ENCODE measurements at regions not wholly inside any gene's neighbourhood (a gene's known extent, or its start where the extent isn't known, plus 50 kb on each side); places are given as distances from the start of the nearest gene placed in this dataset.

- no peaks in the 10 kb centered on the region for H3K36me3 ChIP-seq (ENCODE audit: control insufficient read depth, low read length)
- H3F3A ChIP-seq (ENCODE audit: control insufficient read depth, insufficient read depth), result no peaks in the 10 kb centered on the region
- H3K79me2 ChIP-seq (ENCODE audit: control insufficient read depth, low read length), result no peaks in the 10 kb centered on the region
- H3K4me3 ChIP-seq (ENCODE audit: low read length), result no peak overlapping the region
- peaks cover 23% of the 10 kb centered on the region for H3K27me3 ChIP-seq (ENCODE audit: control insufficient read depth, low read length)
- H3K9me2 ChIP-seq (replicated peaks; ENCODE audit: control insufficient read depth, low read length), result no peaks in the 10 kb centered on the region
- H3K9me3 ChIP-seq (ENCODE audit: control insufficient read depth, insufficient read depth, low read length), result no peaks in the 10 kb centered on the region
- H3K4me2 ChIP-seq (ENCODE audit: low read length), result no peak overlapping the region
- no peak for TF ChIP-seq EZH2phosphoT487 (IDR thresholded peaks at IDR 0.05; ENCODE audit: borderline replicate concordance, low read length)
- TF ChIP-seq CTCF (IDR thresholded peaks at IDR 0.05; ENCODE audit: low read depth, low read length, poor library complexity, severe bottlenecking), result no peak
- no peaks in the 10 kb centered on the region for H4K20me1 ChIP-seq (ENCODE audit: control insufficient read depth, insufficient read depth, low read depth, low read length)
- H3K4me1 ChIP-seq (ENCODE audit: control insufficient read depth, low read length), result no peaks in the 10 kb centered on the region
- no peak overlapping the region for H3K27ac ChIP-seq (ENCODE audit: low read depth, low read length)
These were observed 203.8 kb upstream of the HES1 start for GRCh38 chr3:193932136-193932535.

- TF ChIP-seq EZH2phosphoT487 (IDR thresholded peaks at IDR 0.05; ENCODE audit: borderline replicate concordance, low read length) (no peak), CTCF (IDR thresholded peaks at IDR 0.05; ENCODE audit: low read depth, low read length, poor library complexity, severe bottlenecking) (no peak)
- Histone ChIP-seq H3K36me3 (ENCODE audit: control insufficient read depth, low read length) (no peaks in the 10 kb centered on the region), H3F3A (ENCODE audit: control insufficient read depth, insufficient read depth) (no peaks in the 10 kb centered on the region), H3K4me2 (ENCODE audit: low read length) (no peak overlapping the region), H3K79me2 (ENCODE audit: control insufficient read depth, low read length) (no peaks in the 10 kb centered on the region), H3K9me2 (replicated peaks; ENCODE audit: control insufficient read depth, low read length) (no peaks in the 10 kb centered on the region), H4K20me1 (ENCODE audit: control insufficient read depth, insufficient read depth, low read depth, low read length) (no peaks in the 10 kb centered on the region), H3K4me1 (ENCODE audit: control insufficient read depth, low read length) (no peaks in the 10 kb centered on the region), H3K27me3 (ENCODE audit: control insufficient read depth, low read length) (peaks cover 27% of the 10 kb centered on the region), H3K9me3 (ENCODE audit: control insufficient read depth, insufficient read depth, low read length) (no peaks in the 10 kb centered on the region), H3K27ac (ENCODE audit: low read depth, low read length) (no peak overlapping the region), H3K4me3 (ENCODE audit: low read length) (no peak overlapping the region)
These were observed 203.4 kb upstream of the HES1 start for GRCh38 chr3:193932576-193932975.

- TF ChIP-seq CTCF (IDR thresholded peaks at IDR 0.05; ENCODE audit: low read depth, low read length, poor library complexity, severe bottlenecking), result no peak
- no peak for TF ChIP-seq EZH2phosphoT487 (IDR thresholded peaks at IDR 0.05; ENCODE audit: borderline replicate concordance, low read length)
- H4K20me1 ChIP-seq (ENCODE audit: control insufficient read depth, insufficient read depth, low read depth, low read length), result no peaks in the 10 kb centered on the region
- H3F3A ChIP-seq (ENCODE audit: control insufficient read depth, insufficient read depth), result no peaks in the 10 kb centered on the region
- no peaks in the 10 kb centered on the region for H3K4me1 ChIP-seq (ENCODE audit: control insufficient read depth, low read length)
- H3K4me3 ChIP-seq (ENCODE audit: low read length), result no peak overlapping the region
- H3K27ac ChIP-seq (ENCODE audit: low read depth, low read length), result no peak overlapping the region
- no peaks in the 10 kb centered on the region for H3K9me3 ChIP-seq (ENCODE audit: control insufficient read depth, insufficient read depth, low read length)
- peaks cover 36% of the 10 kb centered on the region for H3K27me3 ChIP-seq (ENCODE audit: control insufficient read depth, low read length)
- no peaks in the 10 kb centered on the region for H3K9me2 ChIP-seq (replicated peaks; ENCODE audit: control insufficient read depth, low read length)
- no peaks in the 10 kb centered on the region for H3K36me3 ChIP-seq (ENCODE audit: control insufficient read depth, low read length)
- no peaks in the 10 kb centered on the region for H3K79me2 ChIP-seq (ENCODE audit: control insufficient read depth, low read length)
- no peak overlapping the region for H3K4me2 ChIP-seq (ENCODE audit: low read length)
These were observed 202.5 kb upstream of the HES1 start for GRCh38 chr3:193933451-193933850.

GRCh38 chr3:193935916-193936315, 200.0 kb upstream of the HES1 start:
- H3K36me3 ChIP-seq (ENCODE audit: control insufficient read depth, low read length), result no peaks in the 10 kb centered on the region
- no peak overlapping the region for H3K4me2 ChIP-seq (ENCODE audit: low read length)
- TF ChIP-seq CTCF (IDR thresholded peaks at IDR 0.05; ENCODE audit: low read depth, low read length, poor library complexity, severe bottlenecking), result no peak
- no peak for TF ChIP-seq EZH2phosphoT487 (IDR thresholded peaks at IDR 0.05; ENCODE audit: borderline replicate concordance, low read length)
- no peaks in the 10 kb centered on the region for H3F3A ChIP-seq (ENCODE audit: control insufficient read depth, insufficient read depth)
- no peaks in the 10 kb centered on the region for H3K9me3 ChIP-seq (ENCODE audit: control insufficient read depth, insufficient read depth, low read length)
- no peak overlapping the region for H3K4me3 ChIP-seq (ENCODE audit: low read length)
- no peaks in the 10 kb centered on the region for H3K9me2 ChIP-seq (replicated peaks; ENCODE audit: control insufficient read depth, low read length)
- no peaks in the 10 kb centered on the region for H4K20me1 ChIP-seq (ENCODE audit: control insufficient read depth, insufficient read depth, low read depth, low read length)
- H3K4me1 ChIP-seq (ENCODE audit: control insufficient read depth, low read length), result no peaks in the 10 kb centered on the region
- H3K27me3 ChIP-seq (ENCODE audit: control insufficient read depth, low read length), result peaks cover 49% of the 10 kb centered on the region
- H3K79me2 ChIP-seq (ENCODE audit: control insufficient read depth, low read length), result no peaks in the 10 kb centered on the region
- no peak overlapping the region for H3K27ac ChIP-seq (ENCODE audit: low read depth, low read length)
